GM21360 (cell line): ENCODE measurements at regions not wholly inside any gene's neighbourhood (a gene's known extent, or its start where the extent isn't known, plus 50 kb on each side); places are given as distances from the start of the nearest gene placed in this dataset.
"Not testable (repeated sequence)": the region's sequence is repeated elsewhere in the genome, so short reads cannot be mapped to it uniquely, and the experiment has no call there.

Source experiments
- ATAC-seq: cut with Tn5 transposase; IDR thresholded peaks from one replicate; pipeline ENCODE4 v1.9.1; 2021; ENCODE audit warnings: mild to moderate bottlenecking, moderate library complexity; ENCODE audit not compliant: unreplicated experiment

- no peak for ATAC-seq
Observed at GRCh38 chr16:26497896-26498295, 568.8 kb upstream of the C16orf82 start.

GRCh38 chr16:26500326-26500725, 566.4 kb upstream of the C16orf82 start:
- ATAC-seq, result no peak

- no peak for ATAC-seq
Observed at GRCh38 chr16:26505496-26505895, 561.2 kb upstream of the C16orf82 start.

GRCh38 chr16:26508946-26509345, 557.8 kb upstream of the C16orf82 start:
- ATAC-seq, result not testable (repeated sequence)

GRCh38 chr16:26510924-26511323, 555.8 kb upstream of the C16orf82 start:
- ATAC-seq, result no peak

- ATAC-seq, result no peak
Observed at GRCh38 chr16:26511463-26511862, 555.3 kb upstream of the C16orf82 start.

GRCh38 chr16:26521626-26522025, 545.1 kb upstream of the C16orf82 start:
- ATAC-seq, result no peak

GRCh38 chr16:26524281-26524680, 542.4 kb upstream of the C16orf82 start:
- ATAC-seq, result no peak

GRCh38 chr16:26524846-26525245, 541.9 kb upstream of the C16orf82 start:
- no peak for ATAC-seq

- ATAC-seq, result no peak
Observed at GRCh38 chr16:26525856-26526255, 540.9 kb upstream of the C16orf82 start.

- ATAC-seq, result no peak
Observed at GRCh38 chr16:26526633-26527032, 540.1 kb upstream of the C16orf82 start.

GRCh38 chr16:26530584-26531289, 536.0 kb upstream of the C16orf82 start:
- no peak for ATAC-seq

- no peak for ATAC-seq
Observed at GRCh38 chr16:26531290-26531730, 535.4 kb upstream of the C16orf82 start.

- ATAC-seq, result no peak
Observed at GRCh38 chr16:26532456-26532855, 534.3 kb upstream of the C16orf82 start.

GRCh38 chr16:26542198-26542597, 524.5 kb upstream of the C16orf82 start:
- ATAC-seq, result no peak

GRCh38 chr16:26546573-26546972, 520.2 kb upstream of the C16orf82 start:
- ATAC-seq, result no peak

GRCh38 chr16:26547681-26548080, 519.0 kb upstream of the C16orf82 start:
- ATAC-seq, result no peak

GRCh38 chr16:26550111-26550610, 516.6 kb upstream of the C16orf82 start:
- no peak for ATAC-seq

GRCh38 chr16:26554030-26554429, 512.7 kb upstream of the C16orf82 start:
- ATAC-seq, result no peak

GRCh38 chr16:26561303-26561702, 505.4 kb upstream of the C16orf82 start:
- ATAC-seq, result no peak

- no peak for ATAC-seq
Observed at GRCh38 chr16:26563018-26563417, 503.7 kb upstream of the C16orf82 start.

GRCh38 chr16:26567356-26567755, 499.4 kb upstream of the C16orf82 start:
- ATAC-seq, result no peak

- ATAC-seq, result no peak
Observed at GRCh38 chr16:26569793-26570192, 496.9 kb upstream of the C16orf82 start.
